NB4 (cell line): ENCODE measurements at regions not wholly inside any gene's neighbourhood (a gene's known extent, or its start where the extent isn't known, plus 50 kb on each side); places are given as distances from the start of the nearest gene placed in this dataset.

Experiments
- MYC ChIP-seq: IDR thresholded peaks from 2 replicates; pipeline ENCODE4 v1.6.1; 2011; ENCODE audit warnings: low read depth, low read length
- TF ChIP-seq, protein P1 (sequence below): IDR thresholded peaks from one replicate; pipeline ENCODE4 v1.5.1; 2012; ENCODE audit warnings: low read depth, low read length

DNA sequence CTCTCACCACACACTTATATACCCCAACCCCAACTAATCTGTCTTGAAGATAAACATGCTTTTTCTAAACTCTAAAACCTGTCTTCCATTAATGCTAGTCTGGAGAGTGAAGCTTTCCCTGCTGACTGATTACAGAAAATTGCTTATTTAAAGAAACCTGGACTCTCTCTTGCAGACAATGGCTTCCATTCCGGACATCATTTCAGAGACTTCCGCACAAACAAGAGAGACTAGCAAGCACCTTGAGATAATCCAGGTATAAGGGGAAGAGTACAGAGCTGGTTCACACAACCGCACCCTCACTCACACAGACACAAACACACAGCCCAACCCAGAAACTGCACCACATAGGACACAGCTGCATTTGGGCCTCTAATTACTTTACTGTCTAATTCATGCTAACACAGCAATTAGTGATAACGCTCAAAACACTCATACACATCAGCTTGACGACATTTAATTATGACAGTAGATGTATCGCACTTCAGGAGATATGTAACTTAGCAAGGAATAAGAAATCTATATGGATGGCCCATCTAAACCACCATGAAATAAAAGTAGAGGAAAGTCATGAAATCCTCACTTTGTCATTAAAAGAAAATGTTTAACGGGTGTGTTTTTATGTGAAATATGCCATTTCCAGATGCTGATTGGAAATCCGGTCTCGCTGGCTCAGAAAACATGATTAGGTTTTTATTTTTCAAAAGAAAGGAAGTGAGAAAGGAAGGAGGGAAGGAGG lies 138.1 kb upstream of the JARID2 start:
- TF ChIP-seq, protein P1, sequence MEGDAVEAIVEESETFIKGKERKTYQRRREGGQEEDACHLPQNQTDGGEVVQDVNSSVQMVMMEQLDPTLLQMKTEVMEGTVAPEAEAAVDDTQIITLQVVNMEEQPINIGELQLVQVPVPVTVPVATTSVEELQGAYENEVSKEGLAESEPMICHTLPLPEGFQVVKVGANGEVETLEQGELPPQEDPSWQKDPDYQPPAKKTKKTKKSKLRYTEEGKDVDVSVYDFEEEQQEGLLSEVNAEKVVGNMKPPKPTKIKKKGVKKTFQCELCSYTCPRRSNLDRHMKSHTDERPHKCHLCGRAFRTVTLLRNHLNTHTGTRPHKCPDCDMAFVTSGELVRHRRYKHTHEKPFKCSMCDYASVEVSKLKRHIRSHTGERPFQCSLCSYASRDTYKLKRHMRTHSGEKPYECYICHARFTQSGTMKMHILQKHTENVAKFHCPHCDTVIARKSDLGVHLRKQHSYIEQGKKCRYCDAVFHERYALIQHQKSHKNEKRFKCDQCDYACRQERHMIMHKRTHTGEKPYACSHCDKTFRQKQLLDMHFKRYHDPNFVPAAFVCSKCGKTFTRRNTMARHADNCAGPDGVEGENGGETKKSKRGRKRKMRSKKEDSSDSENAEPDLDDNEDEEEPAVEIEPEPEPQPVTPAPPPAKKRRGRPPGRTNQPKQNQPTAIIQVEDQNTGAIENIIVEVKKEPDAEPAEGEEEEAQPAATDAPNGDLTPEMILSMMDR = no peak
- TF ChIP-seq MYC = no peak
